ENCODE measurements at regions not wholly inside any gene's neighbourhood (a gene's known extent, or its start where the extent isn't known, plus 50 kb on each side); places are given as distances from the start of the nearest gene placed in this dataset.

DNA sequence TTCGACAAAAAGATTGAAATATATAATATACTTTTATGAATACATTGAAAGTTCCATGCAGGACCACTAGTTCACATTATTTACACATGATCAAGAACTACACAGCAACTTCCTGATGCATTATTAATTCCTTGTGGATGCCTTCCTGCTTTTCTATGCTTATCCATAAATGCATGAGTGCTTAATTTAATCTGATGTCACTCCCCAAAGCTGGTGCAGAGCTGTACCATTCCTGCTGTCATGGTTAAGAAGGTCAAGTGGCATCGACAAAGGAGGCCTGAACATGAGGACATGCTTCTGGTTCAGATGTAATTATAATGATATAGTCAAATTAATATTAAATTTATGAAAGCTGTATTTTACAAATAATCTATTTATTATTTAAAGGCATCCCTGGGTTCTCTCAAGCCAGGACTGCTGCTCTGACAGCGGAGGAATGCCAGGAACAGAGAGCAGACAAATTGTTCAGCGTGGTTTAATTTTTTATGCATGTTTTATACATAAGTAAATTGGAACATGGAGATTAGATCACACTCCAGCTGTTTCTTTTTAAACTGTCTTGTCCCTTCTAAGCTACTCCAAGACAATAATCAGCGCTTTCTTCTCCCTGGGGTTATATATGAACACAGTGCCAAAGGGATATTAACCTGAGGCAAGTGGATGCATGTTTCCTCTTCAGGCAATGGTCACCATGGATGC, 307.3 kb upstream of the CNTNAP5 start:
- DNase-seq: no peak

GRCh38 chr2:123720760-123721159, 304.3 kb upstream of the CNTNAP5 start:
- WGBS, 2 donors: 72 to 80% methylated on average over 4 of the region's 4 CpGs

More for the DNA sequence above, 307.3 kb upstream of the CNTNAP5 start:
- intact Hi-C loops (cut with DNase I; ENCODE audit: low total_unique reads): no loop called here
- Histone ChIP-seq H3K9me3 (no peaks in the 10 kb centered on the region), H3K36me3 (ENCODE audit: low read depth, missing control alignments) (no peaks in the 10 kb centered on the region), H3K4me1 (no peaks in the 10 kb centered on the region), H3K27me3 (no peaks in the 10 kb centered on the region), H3K4me3 (no peak overlapping the region), H3K27ac (no peak overlapping the region)
- 71 to 78% methylated on average over 5 of the region's 5 CpGs for WGBS, 2 donors
- TF ChIP-seq, protein P1, sequence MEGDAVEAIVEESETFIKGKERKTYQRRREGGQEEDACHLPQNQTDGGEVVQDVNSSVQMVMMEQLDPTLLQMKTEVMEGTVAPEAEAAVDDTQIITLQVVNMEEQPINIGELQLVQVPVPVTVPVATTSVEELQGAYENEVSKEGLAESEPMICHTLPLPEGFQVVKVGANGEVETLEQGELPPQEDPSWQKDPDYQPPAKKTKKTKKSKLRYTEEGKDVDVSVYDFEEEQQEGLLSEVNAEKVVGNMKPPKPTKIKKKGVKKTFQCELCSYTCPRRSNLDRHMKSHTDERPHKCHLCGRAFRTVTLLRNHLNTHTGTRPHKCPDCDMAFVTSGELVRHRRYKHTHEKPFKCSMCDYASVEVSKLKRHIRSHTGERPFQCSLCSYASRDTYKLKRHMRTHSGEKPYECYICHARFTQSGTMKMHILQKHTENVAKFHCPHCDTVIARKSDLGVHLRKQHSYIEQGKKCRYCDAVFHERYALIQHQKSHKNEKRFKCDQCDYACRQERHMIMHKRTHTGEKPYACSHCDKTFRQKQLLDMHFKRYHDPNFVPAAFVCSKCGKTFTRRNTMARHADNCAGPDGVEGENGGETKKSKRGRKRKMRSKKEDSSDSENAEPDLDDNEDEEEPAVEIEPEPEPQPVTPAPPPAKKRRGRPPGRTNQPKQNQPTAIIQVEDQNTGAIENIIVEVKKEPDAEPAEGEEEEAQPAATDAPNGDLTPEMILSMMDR (IDR thresholded peaks at IDR 0.05): no peak
- no peak for TF ChIP-seq POLR2A (IDR thresholded peaks at IDR 0.05)

DNA sequence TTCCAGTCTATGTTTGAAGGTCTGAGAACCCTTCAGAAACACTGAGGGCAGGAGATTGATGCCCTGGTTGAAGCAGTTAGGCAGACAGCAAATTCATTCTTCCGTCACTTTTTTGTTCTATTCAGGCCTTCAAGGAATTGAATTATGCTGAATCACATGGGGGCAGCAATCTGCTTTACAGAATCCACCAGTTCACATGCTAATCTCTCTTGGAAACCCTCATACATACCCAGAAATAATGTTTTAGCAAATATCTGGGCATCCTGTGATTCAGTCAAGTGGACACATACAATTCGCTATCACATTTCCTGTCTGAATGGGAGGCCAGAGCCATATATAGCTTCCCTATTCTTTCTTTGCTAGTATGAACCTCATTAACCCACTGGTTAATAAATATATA, 301.4 kb upstream of the CNTNAP5 start:
- WGBS, 2 donors: 79 to 86% methylated on average over 2 of the region's 2 CpGs
- intact Hi-C loops (cut with DNase I; ENCODE audit: low total_unique reads): no loop called here
- Histone ChIP-seq H3K4me1 (no peaks in the 10 kb centered on the region), H3K36me3 (ENCODE audit: low read depth, missing control alignments) (no peaks in the 10 kb centered on the region), H3K9me3 (no peaks in the 10 kb centered on the region), H3K27me3 (no peaks in the 10 kb centered on the region), H3K4me3 (no peak overlapping the region), H3K27ac (no peak overlapping the region)
- no peak for DNase-seq
- no peak for TF ChIP-seq POLR2A (IDR thresholded peaks at IDR 0.05)
- TF ChIP-seq, protein P1 (IDR thresholded peaks at IDR 0.05): no peak

More at GRCh38 chr2:123720760-123721159, 304.3 kb upstream of the CNTNAP5 start:
- no peaks in the 10 kb centered on the region for H3K36me3 ChIP-seq (ENCODE audit: low read depth, missing control alignments)
- no peak overlapping the region for H3K27ac ChIP-seq
- no peak overlapping the region for H3K4me3 ChIP-seq
- no peaks in the 10 kb centered on the region for H3K9me3 ChIP-seq
- TF ChIP-seq POLR2A (IDR thresholded peaks at IDR 0.05): no peak
- TF ChIP-seq, protein P1 (IDR thresholded peaks at IDR 0.05): no peak
- no peak for DNase-seq
- H3K4me1 ChIP-seq: no peaks in the 10 kb centered on the region
- H3K27me3 ChIP-seq: no peaks in the 10 kb centered on the region
- intact Hi-C loops (cut with DNase I; ENCODE audit: low total_unique reads): no loop called here

- Histone ChIP-seq H3K4me1 (no peaks in the 10 kb centered on the region), H3K9me3 (no peaks in the 10 kb centered on the region), H3K4me3 (no peak overlapping the region), H3K36me3 (ENCODE audit: low read depth, missing control alignments) (no peaks in the 10 kb centered on the region), H3K27me3 (no peaks in the 10 kb centered on the region), H3K27ac (no peak overlapping the region)
- TF ChIP-seq, protein P1 (IDR thresholded peaks at IDR 0.05): no peak
- TF ChIP-seq POLR2A (IDR thresholded peaks at IDR 0.05): no peak
- intact Hi-C loops (cut with DNase I; ENCODE audit: low total_unique reads): no loop called here
- no peak for DNase-seq
These were observed 292.5 kb upstream of the CNTNAP5 start for GRCh38 chr2:123732563-123732962.

DNA sequence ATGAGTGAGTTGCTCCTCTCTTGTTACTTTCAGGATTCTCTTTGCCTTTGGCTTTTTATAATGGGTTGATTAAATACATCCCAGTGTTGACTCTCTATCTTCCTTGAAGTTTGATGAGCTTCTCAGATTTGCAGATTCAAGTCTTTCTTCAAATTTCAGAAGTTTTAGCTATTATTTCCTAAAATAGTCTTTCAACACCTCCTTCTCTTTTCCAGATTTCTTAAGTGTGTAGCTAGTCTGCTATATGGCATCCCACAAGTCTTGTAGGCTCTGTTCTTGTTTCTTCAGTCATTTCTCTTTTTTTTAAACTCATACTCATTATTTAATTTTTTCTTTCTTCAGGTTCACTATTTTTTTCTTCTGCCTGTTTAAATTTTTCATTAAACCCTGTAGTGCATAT, 287.7 kb upstream of the CNTNAP5 start:
- intact Hi-C loops (cut with DNase I; ENCODE audit: low total_unique reads): no loop called here
- no peak for DNase-seq
- no peak for TF ChIP-seq POLR2A (IDR thresholded peaks at IDR 0.05)
- TF ChIP-seq, protein P1 (IDR thresholded peaks at IDR 0.05): no peak
- no peaks in the 10 kb centered on the region for H3K36me3 ChIP-seq (ENCODE audit: low read depth, missing control alignments)
- H3K9me3 ChIP-seq: no peaks in the 10 kb centered on the region
- H3K4me1 ChIP-seq: no peaks in the 10 kb centered on the region
- no peak overlapping the region for H3K27ac ChIP-seq
- H3K4me3 ChIP-seq: no peak overlapping the region
- no peaks in the 10 kb centered on the region for H3K27me3 ChIP-seq
